Fibroblast of skin of right quadriceps (primary cell): ENCODE measurements at regions not wholly inside any gene's neighbourhood (a gene's known extent, or its start where the extent isn't known, plus 50 kb on each side); places are given as distances from the start of the nearest gene placed in this dataset.

Source experiments
- DNase-seq: peaks from one replicate; pipeline ENCODE4 v3.0.0-alpha.2; 2013

- no peak for DNase-seq
Measured at GRCh38 chr2:181771356-181771755, 91.0 kb upstream of the NEUROD1 start.

- no peak for DNase-seq
Measured at GRCh38 chr2:181772334-181772733, 92.0 kb upstream of the NEUROD1 start.

- no peak for DNase-seq
Measured at GRCh38 chr2:181772777-181773176, 92.5 kb upstream of the NEUROD1 start.

DNA sequence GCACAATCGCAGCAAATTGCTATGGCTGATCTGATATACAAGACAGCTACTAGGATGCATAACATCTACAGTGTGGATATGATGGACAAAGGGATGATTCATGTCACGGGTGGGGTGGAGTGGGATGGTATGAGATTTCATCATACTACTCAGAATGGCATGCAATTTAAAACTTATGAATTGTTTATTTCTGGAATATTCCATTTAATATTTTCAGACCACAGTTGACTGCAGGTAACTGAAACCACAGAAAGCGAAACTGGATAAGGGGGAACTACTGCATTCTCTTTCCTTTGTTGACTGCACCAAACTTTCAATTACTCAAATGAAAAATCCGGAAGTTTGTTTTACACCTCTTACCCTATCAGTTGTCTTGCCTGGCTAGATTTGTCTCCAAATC lies 94.4 kb upstream of the NEUROD1 start:
- DNase-seq, result peak; percentile 47

GRCh38 chr2:181776336-181776735 lies 96.0 kb upstream of the NEUROD1 start:
- DNase-seq, result no peak

- DNase-seq, result no peak
Measured at GRCh38 chr2:181777734-181778133, 97.4 kb upstream of the NEUROD1 start.

- DNase-seq, result no peak
Measured at GRCh38 chr2:181778621-181779201, 98.4 kb upstream of the NEUROD1 start.

DNA sequence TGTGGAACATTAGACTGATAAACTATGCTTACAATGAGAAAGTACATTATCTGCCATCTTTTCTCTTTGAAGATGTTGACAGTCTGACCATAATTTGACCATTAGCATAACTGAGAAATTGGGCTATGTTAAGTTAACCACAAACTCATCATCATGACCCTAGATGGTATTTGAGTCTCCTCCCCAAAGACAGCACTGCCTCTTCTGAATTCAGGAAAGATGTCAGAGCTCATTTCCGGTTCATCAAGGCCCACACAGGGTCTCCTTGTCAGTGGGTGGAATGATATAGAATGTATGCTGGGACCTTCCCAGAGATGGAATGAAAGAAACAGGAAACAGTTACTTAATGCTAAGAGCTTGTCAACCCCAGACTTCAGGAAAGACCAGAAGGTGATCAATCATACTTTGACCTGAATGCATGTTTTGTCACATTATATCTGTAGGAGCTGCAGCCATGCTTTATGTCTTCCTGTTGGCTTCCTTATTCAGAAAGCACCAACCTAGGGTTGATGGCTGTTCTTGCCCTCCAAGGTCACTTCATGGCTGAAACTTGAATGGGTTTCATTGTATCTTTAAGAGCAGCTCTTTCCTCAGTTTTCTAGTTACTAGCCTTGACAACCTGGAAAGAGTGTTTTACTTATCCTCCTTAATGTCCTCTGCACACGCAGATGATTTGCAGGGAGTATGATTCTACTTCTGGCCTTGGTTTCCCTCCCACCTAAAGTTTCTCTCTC lies 99.1 kb upstream of the NEUROD1 start:
- DNase-seq, result peak; percentile 70

DNA sequence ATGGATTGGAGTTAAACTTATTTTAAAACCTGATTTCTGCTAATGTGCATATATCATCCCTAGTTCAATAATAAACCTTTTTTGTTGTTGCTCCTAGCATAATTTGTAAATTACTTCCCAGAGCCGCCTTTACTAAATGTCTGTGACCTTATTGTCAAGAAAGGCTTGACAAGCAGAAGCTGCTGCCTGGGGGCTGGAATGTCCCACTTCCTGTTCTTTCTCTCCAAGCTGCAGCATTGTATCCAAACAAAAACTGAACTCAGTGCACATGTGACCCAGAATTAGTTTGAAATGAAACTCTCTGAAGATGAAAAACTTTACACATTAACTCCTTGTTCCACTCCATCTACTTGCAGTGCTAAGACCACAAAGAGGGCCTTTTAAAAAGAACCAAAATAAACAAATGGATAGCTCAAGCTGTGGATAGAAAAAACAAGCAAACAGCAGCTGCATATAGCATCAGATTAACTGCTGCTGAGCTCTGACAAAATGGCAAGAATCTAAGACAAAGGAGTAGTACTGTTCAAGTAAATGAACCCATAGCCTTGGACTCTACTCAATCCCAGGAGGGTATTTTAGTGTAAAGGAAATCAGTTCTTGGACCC lies 99.8 kb upstream of the NEUROD1 start:
- peak; percentile 23 for DNase-seq

GRCh38 chr2:181780657-181781056 lies 100.3 kb upstream of the NEUROD1 start:
- DNase-seq, result no peak

DNA sequence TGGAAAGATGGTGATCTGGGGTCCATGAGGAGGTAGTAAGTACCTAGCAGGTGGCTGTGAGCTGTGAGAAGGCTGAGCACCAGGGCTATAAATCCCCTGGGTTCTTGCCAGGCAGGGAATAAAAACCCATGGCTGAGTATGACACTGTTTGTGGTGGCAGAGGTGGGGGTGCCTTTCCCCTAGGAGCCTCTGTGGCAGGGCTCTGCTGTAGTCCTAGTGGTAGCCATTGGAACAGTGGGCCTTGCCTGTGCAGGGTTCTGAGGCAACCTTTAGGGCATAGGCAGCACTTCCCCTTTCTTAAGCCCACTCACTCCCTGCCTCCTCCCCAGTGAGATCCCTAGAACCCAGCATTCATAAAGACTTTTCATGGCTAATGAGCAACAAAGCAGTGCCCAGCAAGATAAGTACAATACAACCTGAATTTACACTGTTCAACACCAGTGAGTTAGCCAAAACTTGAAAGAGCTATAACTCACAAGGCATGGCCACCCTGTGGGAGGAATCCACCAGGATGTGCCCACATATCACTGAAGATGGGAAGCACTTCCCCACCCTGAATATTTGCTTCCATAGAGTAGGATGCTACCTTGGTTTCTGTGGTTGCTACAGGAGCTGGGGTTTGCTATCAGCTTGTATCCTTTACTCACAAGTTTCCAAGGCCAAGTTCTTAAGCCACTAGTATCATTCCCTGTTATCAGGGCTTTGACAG lies 100.9 kb upstream of the NEUROD1 start:
- no peak for DNase-seq

DNA sequence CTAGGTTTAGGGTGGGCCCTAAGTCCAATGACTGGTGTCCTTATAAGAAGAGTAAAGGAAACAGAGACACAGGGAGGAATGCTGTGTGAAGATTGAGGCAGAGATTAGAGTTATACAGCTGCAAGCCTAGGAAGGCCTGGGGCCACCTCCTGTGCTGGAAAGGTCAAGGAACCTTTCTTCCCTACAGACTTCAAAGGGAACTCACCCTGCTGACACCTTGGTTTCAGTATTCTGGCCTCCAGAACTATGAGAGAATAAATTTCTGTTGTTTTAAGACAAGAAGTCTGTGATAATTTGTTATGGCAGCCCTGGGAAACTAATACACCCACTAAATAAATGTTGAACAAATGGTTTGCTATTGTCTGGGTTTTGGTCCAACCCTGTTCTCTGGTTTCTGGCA lies 102.3 kb upstream of the NEUROD1 start:
- no peak for DNase-seq

GRCh38 chr2:181784556-181784955 lies 104.2 kb upstream of the NEUROD1 start:
- DNase-seq, result peak; percentile 79

DNA sequence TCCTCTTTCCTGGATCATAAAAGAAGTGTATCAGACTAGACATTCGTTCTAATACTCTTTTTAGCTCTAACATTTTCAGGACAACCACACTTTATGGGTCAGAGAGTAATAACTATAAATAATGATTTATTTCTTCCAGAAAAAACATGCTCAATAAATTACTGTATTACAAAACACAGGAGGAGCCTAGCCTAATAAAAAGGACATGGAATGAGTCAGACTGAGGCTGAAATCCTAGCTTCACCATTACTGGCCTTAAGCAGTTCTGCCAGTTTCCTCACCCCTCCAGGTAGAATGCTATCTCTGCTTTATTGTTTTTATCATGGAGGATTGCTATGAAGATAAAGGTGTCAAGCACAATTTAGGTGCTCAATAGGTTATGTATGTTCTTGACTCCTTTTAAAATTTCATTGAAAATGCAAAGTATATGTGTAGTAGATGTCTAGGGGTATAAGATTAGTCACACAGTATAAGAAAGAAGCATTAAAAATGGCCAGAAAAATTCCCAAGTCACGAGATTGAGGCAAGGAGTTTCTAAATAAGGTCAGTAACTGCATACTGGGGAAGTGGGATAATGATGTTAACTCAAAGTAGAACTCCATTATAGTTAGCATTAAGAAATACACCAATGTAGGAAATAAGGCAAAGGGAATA lies 105.5 kb upstream of the NEUROD1 start:
- DNase-seq, result peak; percentile 81

DNA sequence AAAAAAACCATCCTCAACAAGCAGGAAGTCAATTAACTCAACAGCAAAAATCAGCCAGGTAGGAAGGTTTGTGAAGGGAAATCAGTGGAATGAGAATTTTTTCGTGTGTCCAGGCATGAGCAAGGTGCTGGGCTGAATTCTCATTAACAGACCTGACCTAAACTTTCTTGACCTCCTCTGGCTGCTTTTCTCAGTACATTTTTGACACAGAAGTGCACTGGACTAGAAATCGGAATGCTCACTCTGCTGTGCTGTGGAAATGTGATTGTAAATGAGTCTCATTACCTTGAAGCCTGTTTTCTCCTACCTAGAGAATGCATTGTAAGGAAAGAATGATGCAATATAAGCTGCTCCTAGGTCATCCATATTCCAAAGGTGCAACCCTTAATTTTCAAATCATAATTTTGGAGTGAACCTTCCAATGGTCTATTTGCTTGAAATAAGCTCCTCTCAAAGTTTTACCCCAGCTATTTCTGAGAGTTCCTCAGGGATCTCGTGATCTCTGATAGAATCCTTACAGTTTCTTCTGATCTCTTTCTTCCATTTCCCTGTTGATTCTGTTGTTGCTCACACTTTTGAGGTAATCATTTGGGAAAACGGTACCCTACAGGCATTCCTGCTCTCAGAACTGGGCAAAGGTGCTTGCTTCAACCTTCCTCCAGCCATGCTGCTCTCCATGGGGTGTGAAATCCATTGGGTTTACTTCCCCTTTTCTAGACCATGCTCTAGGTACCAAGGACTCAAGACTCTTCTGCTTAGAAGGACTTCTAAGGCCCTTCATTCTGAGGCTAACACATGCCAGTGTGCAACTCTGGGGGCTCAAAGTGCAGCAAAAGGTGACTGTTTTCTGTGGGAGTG lies 104.9 kb upstream of the ITPRID2 start:
- DNase-seq, result no peak

DNA sequence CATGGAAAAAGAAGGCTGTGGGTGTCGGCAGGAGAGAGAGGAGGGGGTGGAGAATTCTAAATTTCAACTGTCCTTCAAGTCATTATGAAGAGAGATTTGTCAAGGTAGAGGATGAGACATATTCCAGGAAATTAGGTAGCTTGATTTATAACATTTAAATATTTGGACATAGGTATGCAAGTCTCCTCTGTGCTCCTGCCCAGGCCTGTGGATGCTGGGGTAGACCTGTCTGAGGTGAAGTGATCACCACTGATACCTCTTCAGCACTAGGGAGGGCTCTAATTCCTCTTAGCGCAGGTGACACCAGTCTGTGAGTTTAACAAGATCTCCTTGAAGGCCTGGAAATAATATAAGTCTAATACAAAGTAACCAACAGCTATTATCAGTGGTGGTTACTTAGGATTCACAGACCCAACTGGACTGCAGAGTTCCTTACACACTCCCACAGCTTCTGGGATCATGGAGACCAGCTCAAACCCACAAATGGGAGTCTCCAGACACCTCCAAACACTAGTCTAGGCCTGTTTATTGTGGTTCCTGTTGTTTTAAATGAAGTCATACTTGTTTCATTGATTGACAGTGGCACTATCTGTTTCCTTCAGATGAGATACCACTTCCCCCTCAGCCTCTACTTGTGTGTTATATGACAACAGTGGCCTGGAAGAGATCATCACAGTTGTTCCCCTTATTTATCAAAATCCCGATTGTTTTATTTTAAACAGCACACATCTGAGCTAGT lies 104.1 kb upstream of the ITPRID2 start:
- DNase-seq, result no peak

- DNase-seq, result peak; percentile 41
Measured at GRCh38 chr2:181788897-181789555, 102.5 kb upstream of the ITPRID2 start.

DNA sequence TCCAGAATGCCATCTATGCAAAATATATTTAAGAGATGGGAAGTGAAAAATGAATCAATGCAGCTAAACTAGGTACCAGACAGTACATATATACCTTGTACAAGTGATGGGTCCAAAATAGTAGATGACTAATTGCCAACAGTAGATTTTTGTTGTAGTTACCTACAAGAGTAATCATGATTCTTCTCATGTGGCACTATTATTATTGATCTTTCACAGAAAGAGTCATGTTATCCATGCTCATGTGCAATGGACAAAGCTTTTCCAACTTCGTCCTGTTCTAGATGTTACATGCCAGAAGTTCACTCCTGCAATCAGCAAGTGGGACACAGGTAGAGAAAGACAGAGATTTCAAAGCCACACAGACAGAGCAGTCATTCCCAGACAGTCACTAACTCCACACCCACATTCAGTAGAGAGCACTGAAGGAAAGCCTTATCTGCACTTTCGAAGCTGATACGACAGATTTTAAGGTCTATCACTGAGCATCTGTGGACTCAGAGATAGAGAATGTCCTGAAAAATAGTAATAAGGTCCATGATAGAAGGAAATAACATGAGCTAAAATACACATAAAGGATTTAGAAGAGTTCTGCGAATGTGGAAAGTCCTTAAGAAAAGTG lies 101.6 kb upstream of the ITPRID2 start:
- DNase-seq, result no peak

- DNase-seq, result peak; percentile 98
Measured at GRCh38 chr2:181790716-181791649, 100.5 kb upstream of the ITPRID2 start.
